IMR-90 (cell line): ENCODE measurements at regions not wholly inside any gene's neighbourhood (a gene's known extent, or its start where the extent isn't known, plus 50 kb on each side); places are given as distances from the start of the nearest gene placed in this dataset.

ENCODE experiments used
- ATAC-seq: fragments of 200-7000 bp; cut with Tn5 transposase; 2 replicates; pipeline ENCODE4 v1.9.1; 2020; ENCODE audit warnings: low read depth, mild to moderate bottlenecking, moderate library complexity
- BruUV-seq: library from RNA; stranded (reverse); fragments of 400-500 nt; replicated peaks from 2 replicates; lab custom pipeline; 2021; lab: Mats Ljungman, UMichigan
- CTCF ChIA-PET: fragments of 300-600 bp; formaldehyde crosslinking; extraction: SDS; loops from one replicate; lab custom pipeline; 2021; ENCODE audit warnings: antibody characterized with exemption; lab: Yijun Ruan, JAX
- POLR2A ChIA-PET: fragments of 300-600 bp; sonication (Branson Sonifier 250); formaldehyde crosslinking; loops from one replicate; lab custom pipeline; 2022; ENCODE audit warnings: antibody characterized with exemption; ENCODE audit not compliant: unreplicated experiment; lab: Charles Lee
- DNase-seq: peaks from one replicate; pipeline ENCODE4 v3.0.0; 2013
- H2AFZ ChIP-seq: replicated peaks from 2 replicates; pipeline ENCODE3; 2013; ENCODE audit warnings: low read length, mild to moderate bottlenecking; ENCODE audit not compliant: poor library complexity
- H2AK5ac ChIP-seq: 2 replicates; pipeline ENCODE4 v1.6.1; 2013; ENCODE audit warnings: low read depth, low read length, inconsistent platforms
- H2AK9ac ChIP-seq: replicated peaks from 2 replicates; pipeline ENCODE3; 2013; ENCODE audit warnings: mild to moderate bottlenecking, low read depth, low read length, moderate library complexity; ENCODE audit not compliant: poor library complexity
- H2BK120ac ChIP-seq: 2 replicates; pipeline ENCODE4 v1.6.1; 2013; ENCODE audit warnings: low read depth, low read length, inconsistent platforms
- H2BK15ac ChIP-seq: 3 replicates; pipeline ENCODE4 v1.6.1; 2013; ENCODE audit warnings: low read depth, low read length, inconsistent platforms
- H2BK20ac ChIP-seq: 2 replicates; pipeline ENCODE4 v1.6.1; 2013; ENCODE audit warnings: low read depth, mild to moderate bottlenecking, inconsistent platforms, low read length, moderate library complexity
- H2BK5ac ChIP-seq: 2 replicates; pipeline ENCODE4 v1.6.1; 2013; ENCODE audit warnings: mild to moderate bottlenecking, low read depth, low read length, inconsistent platforms; ENCODE audit not compliant: poor library complexity, severe bottlenecking
- H3K14ac ChIP-seq: replicated peaks from 2 replicates; pipeline ENCODE4 v1.6.1; 2013; ENCODE audit warnings: low read depth, low read length, inconsistent platforms
- H3K18ac ChIP-seq: 2 replicates; pipeline ENCODE4 v1.6.1; 2013; ENCODE audit warnings: low read depth, low read length, control low read depth
- H3K23ac ChIP-seq: 2 replicates; pipeline ENCODE4 v1.6.1; 2013; ENCODE audit warnings: low read depth, low read length, inconsistent platforms
- H3K27ac ChIP-seq: 2 replicates; pipeline ENCODE4 v1.5.1; 2013; ENCODE audit warnings: mild to moderate bottlenecking, control low read depth, low read length; ENCODE audit not compliant: insufficient read depth
- H3K27me3 ChIP-seq: 2 replicates; pipeline ENCODE4 v1.6.1; 2013; ENCODE audit warnings: low read length; ENCODE audit not compliant: control insufficient read depth, insufficient read depth
- H3K36me3 ChIP-seq: 2 replicates; pipeline ENCODE4 v1.6.1; 2013; ENCODE audit warnings: low read length, mixed read lengths; ENCODE audit not compliant: control insufficient read depth, insufficient read depth
- H3K4ac ChIP-seq: 2 replicates; pipeline ENCODE4 v1.6.1; 2013; ENCODE audit warnings: low read depth, low read length, inconsistent platforms
- H3K4me1 ChIP-seq: 2 replicates; pipeline ENCODE4 v1.6.1; 2013; ENCODE audit warnings: low read length, mixed read lengths; ENCODE audit not compliant: control insufficient read depth, insufficient read depth
- H3K4me2 ChIP-seq: 2 replicates; pipeline ENCODE4 v1.6.1; 2013; ENCODE audit warnings: low read depth, mild to moderate bottlenecking, control low read depth, low read length, moderate library complexity
- H3K4me3 ChIP-seq: 2 replicates; pipeline ENCODE4 v1.5.1; 2013; ENCODE audit warnings: low read depth, mild to moderate bottlenecking, control low read depth, low read length, moderate library complexity; ENCODE audit not compliant: insufficient read depth
- H3K56ac ChIP-seq: 2 replicates; pipeline ENCODE4 v1.6.1; 2013; ENCODE audit warnings: low read length, inconsistent platforms; ENCODE audit not compliant: insufficient read depth; ENCODE audit errors: extremely low read depth
- H3K79me1 ChIP-seq, 2 experiments: 2 replicates each; pipeline ENCODE4 v1.6.1; 2013; ENCODE audit warnings: low read length in 2 of 2, inconsistent platforms in 1 of 2, low read depth in 1 of 2
- H3K9ac ChIP-seq: 2 replicates; pipeline ENCODE4 v1.6.1; 2013; ENCODE audit warnings: low read depth, low read length, control low read depth
- H3K9me1 ChIP-seq: 2 replicates; pipeline ENCODE4 v1.6.1; 2013; ENCODE audit warnings: low read length, inconsistent platforms; ENCODE audit not compliant: insufficient read depth
- H3K9me3 ChIP-seq: 2 replicates; pipeline ENCODE4 v1.6.1; 2013; ENCODE audit warnings: low read length; ENCODE audit not compliant: control insufficient read depth, insufficient read depth
- H4K20me1 ChIP-seq: 2 replicates; pipeline ENCODE4 v1.6.1; 2013; ENCODE audit warnings: low read length, inconsistent platforms; ENCODE audit not compliant: insufficient read depth
- H4K5ac ChIP-seq: 2 replicates; pipeline ENCODE4 v1.6.1; 2013; ENCODE audit warnings: mild to moderate bottlenecking, low read depth, low read length, control low read depth
- H4K8ac ChIP-seq, 2 experiments: 2 replicates each; pipeline ENCODE4 v1.6.1; 2013; ENCODE audit warnings: low read depth in 2 of 2, low read length in 2 of 2, control low read depth in 1 of 2, inconsistent platforms in 1 of 2
- H4K91ac ChIP-seq: 2 replicates; pipeline ENCODE4 v1.6.1; 2013; ENCODE audit warnings: low read depth, low read length, inconsistent platforms; ENCODE audit not compliant: insufficient read depth
- BHLHE40 ChIP-seq: fragments of 150-350 bp; IDR thresholded peaks from 2 replicates; pipeline ENCODE4 v1.6.1; 2016; ENCODE audit warnings: mild to moderate bottlenecking, low read depth, low read length
- CEBPB ChIP-seq: IDR thresholded peaks from 2 replicates; pipeline ENCODE4 v1.6.1; 2012; ENCODE audit warnings: low read depth, low read length, improper control_type of control experiment
- CHD1 ChIP-seq: IDR thresholded peaks from 2 replicates; pipeline ENCODE4 v1.6.1; 2012; ENCODE audit warnings: low read depth, low read length, improper control_type of control experiment
- CTCF ChIP-seq: conservative IDR thresholded peaks from 2 replicates; pipeline ENCODE4 v1.5.1; 2012; ENCODE audit warnings: mild to moderate bottlenecking, low read depth, low read length, improper control_type of control experiment
- FOS ChIP-seq: fragments of 150-350 bp; IDR thresholded peaks from 2 replicates; pipeline ENCODE4 v1.6.1; 2016; ENCODE audit warnings: low read depth, low read length
- MAFK ChIP-seq: IDR thresholded peaks from 2 replicates; pipeline ENCODE4 v1.6.1; 2012; ENCODE audit warnings: low read depth, low read length, improper control_type of control experiment
- MAZ ChIP-seq: IDR thresholded peaks from 2 replicates; pipeline ENCODE4 v1.6.1; 2012; ENCODE audit warnings: low read depth, mild to moderate bottlenecking, low read length, improper control_type of control experiment, moderate library complexity, borderline replicate concordance
- MXI1 ChIP-seq: IDR thresholded peaks from 2 replicates; pipeline ENCODE4 v1.6.1; 2012; ENCODE audit warnings: low read depth, mild to moderate bottlenecking, low read length, moderate library complexity, borderline replicate concordance
- NFE2L2 ChIP-seq: fragments of 150-350 bp; IDR thresholded peaks from 2 replicates; pipeline ENCODE4 v1.6.1; 2016; ENCODE audit warnings: low read depth, mild to moderate bottlenecking, low read length
- POLR2A ChIP-seq: IDR thresholded peaks from 2 replicates; pipeline ENCODE4 v1.6.1; 2012; ENCODE audit warnings: mild to moderate bottlenecking, low read depth, low read length
- RAD21 ChIP-seq: IDR thresholded peaks from 2 replicates; pipeline ENCODE4 v1.6.1; 2012; ENCODE audit warnings: low read length, improper control_type of control experiment
- RCOR1 ChIP-seq: IDR thresholded peaks from 2 replicates; pipeline ENCODE4 v1.6.1; 2012; ENCODE audit warnings: mild to moderate bottlenecking, low read length, improper control_type of control experiment; ENCODE audit not compliant: insufficient replicate concordance
- RFX5 ChIP-seq: IDR thresholded peaks from 2 replicates; pipeline ENCODE4 v1.8.0; 2012; ENCODE audit warnings: low read depth, mild to moderate bottlenecking, low read length, moderate library complexity
- SMC3 ChIP-seq: fragments of 150-350 bp; IDR thresholded peaks from 2 replicates; pipeline ENCODE4 v1.6.1; 2016; ENCODE audit warnings: low read depth, mild to moderate bottlenecking, antibody characterized with exemption, low read length, moderate library complexity
- WGBS, 2 experiments: methylation state at CpG; one replicate each; pipeline versions ENCODE4 v1.1.5 to v1.1.7; 2013; ENCODE audit warnings: missing lambda C conversion rate in 2 of 2; ENCODE audit not compliant: insufficient read length in 1 of 2; ENCODE audit errors: extremely low coverage in 2 of 2; 5-methylcytosine and 5-hydroxymethylcytosine counted together
- dilution Hi-C: fragments of 300-500 bp; cut with HindIII; formaldehyde crosslinking; loops from one replicate; pipeline ENCODE4 v1.14.3; 2018; ENCODE audit warnings: low sequenced_read_pairs; ENCODE audit not compliant: unreplicated experiment
- in situ Hi-C: fragments of 300-500 bp; cut with MboI; formaldehyde crosslinking; loops from 3 replicates; pipeline ENCODE4 v1.14.3; 2019; ENCODE audit warnings: low sequenced_read_pairs, inconsistent platforms, mixed read lengths
- intact Hi-C: fragments of 100-400 bp; cut with micrococcal nuclease; formaldehyde crosslinking; loops from 2 replicates; pipeline ENCODE4 v1.10.0; 2022
- TF ChIP-seq, protein P1 (sequence below): fragments of 150-350 bp; IDR thresholded peaks from 2 replicates; pipeline ENCODE4 v1.6.1; 2017; ENCODE audit warnings: mild to moderate bottlenecking, antibody characterized with exemption, low read length, low read depth
- TF ChIP-seq, protein P2 (sequence below): fragments of 150-350 bp; IDR thresholded peaks from 2 replicates; pipeline ENCODE4 v1.6.1; 2016; ENCODE audit warnings: low read depth, mild to moderate bottlenecking, low read length, moderate library complexity, borderline replicate concordance

DNA sequence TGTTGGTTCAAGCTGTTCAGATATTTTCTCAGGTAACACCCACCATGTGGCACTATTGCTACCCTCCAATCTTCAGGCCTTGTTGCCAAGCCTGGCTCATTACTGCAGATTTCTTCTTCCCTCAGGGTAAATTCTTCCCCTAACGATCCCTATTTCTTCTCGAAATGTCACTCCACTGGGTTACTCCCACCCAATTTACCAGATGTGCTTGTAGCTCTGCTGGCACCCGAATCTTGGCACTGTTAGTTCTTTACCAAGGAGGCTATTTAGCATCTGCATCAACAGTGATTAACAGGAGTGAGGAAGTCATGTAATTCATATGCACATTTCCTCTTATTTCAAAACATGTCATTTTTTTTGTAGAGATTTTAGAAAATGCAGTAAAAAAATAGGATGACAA lies 217.1 kb upstream of the CYRIA start:
- H3K9me1 ChIP-seq = no peaks in the 10 kb centered on the region
- no peaks in the 10 kb centered on the region for H3K4me1 ChIP-seq
- no TSS peak for BruUV-seq
- H2BK120ac ChIP-seq = no peak overlapping the region
- no CpG with 5 or more reads among the region's 3 CpGs for WGBS, 2 experiments
- H3K23ac ChIP-seq = no peak overlapping the region
- H3K27ac ChIP-seq = no peak overlapping the region
- DNase-seq (no peak), ATAC-seq (no peak)
- in situ Hi-C loops (no loop called here), intact Hi-C loops (no loop called here), dilution Hi-C loops (no loop called here)
- H2AK5ac ChIP-seq = no peak overlapping the region
- no peak overlapping the region for H2AFZ ChIP-seq
- POLR2A ChIA-PET = no interaction called here
- H3K36me3 ChIP-seq = no peaks in the 10 kb centered on the region
- H4K91ac ChIP-seq = no peak overlapping the region
- no peak overlapping the region for H3K14ac ChIP-seq
- H4K20me1 ChIP-seq = no peaks in the 10 kb centered on the region
- H3K18ac ChIP-seq = no peak overlapping the region
- no peak overlapping the region for H3K4me2 ChIP-seq
- H3K4me3 ChIP-seq = no peak overlapping the region
- H2AK9ac ChIP-seq = no peak overlapping the region
- no peaks in the 10 kb centered on the region for H3K79me1 ChIP-seq
- H3K4ac ChIP-seq = no peak overlapping the region
- no peaks in the 10 kb centered on the region for H3K27me3 ChIP-seq
- H3K56ac ChIP-seq = no peak overlapping the region
- no peaks in the 10 kb centered on the region for H3K9me3 ChIP-seq
- H2BK5ac ChIP-seq = no peak overlapping the region
- no peak overlapping the region for H3K9ac ChIP-seq
- H2BK20ac ChIP-seq = no peak overlapping the region
- no peak overlapping the region for H4K8ac ChIP-seq
- TF ChIP-seq NFE2L2 = no peak
- no peak for TF ChIP-seq MXI1
- TF ChIP-seq SMC3 = no peak
- no peak for TF ChIP-seq CEBPB
- TF ChIP-seq CHD1 = no peak
- TF ChIP-seq FOS = no peak
- TF ChIP-seq RFX5 = no peak
- TF ChIP-seq MAFK = no peak
- no peak for TF ChIP-seq RAD21
- no peak for TF ChIP-seq POLR2A
- TF ChIP-seq RCOR1 = no peak
- no peak for TF ChIP-seq BHLHE40
- TF ChIP-seq CTCF = no peak
- TF ChIP-seq MAZ = no peak
- TF ChIP-seq, protein P1, sequence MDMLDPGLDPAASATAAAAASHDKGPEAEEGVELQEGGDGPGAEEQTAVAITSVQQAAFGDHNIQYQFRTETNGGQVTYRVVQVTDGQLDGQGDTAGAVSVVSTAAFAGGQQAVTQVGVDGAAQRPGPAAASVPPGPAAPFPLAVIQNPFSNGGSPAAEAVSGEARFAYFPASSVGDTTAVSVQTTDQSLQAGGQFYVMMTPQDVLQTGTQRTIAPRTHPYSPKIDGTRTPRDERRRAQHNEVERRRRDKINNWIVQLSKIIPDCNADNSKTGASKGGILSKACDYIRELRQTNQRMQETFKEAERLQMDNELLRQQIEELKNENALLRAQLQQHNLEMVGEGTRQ = no peak
- TF ChIP-seq, protein P2, sequence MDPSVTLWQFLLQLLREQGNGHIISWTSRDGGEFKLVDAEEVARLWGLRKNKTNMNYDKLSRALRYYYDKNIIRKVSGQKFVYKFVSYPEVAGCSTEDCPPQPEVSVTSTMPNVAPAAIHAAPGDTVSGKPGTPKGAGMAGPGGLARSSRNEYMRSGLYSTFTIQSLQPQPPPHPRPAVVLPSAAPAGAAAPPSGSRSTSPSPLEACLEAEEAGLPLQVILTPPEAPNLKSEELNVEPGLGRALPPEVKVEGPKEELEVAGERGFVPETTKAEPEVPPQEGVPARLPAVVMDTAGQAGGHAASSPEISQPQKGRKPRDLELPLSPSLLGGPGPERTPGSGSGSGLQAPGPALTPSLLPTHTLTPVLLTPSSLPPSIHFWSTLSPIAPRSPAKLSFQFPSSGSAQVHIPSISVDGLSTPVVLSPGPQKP = no peak
- H4K5ac ChIP-seq = no peak overlapping the region
- H2BK15ac ChIP-seq = no peak overlapping the region
- CTCF ChIA-PET = no interaction called here
